ENCODE measurements at regions not wholly inside any gene's neighbourhood (a gene's known extent, or its start where the extent isn't known, plus 50 kb on each side); places are given as distances from the start of the nearest gene placed in this dataset.
"Not testable (repeated sequence)": the region's sequence is repeated elsewhere in the genome, so short reads cannot be mapped to it uniquely, and the experiment has no call there.

DNA sequence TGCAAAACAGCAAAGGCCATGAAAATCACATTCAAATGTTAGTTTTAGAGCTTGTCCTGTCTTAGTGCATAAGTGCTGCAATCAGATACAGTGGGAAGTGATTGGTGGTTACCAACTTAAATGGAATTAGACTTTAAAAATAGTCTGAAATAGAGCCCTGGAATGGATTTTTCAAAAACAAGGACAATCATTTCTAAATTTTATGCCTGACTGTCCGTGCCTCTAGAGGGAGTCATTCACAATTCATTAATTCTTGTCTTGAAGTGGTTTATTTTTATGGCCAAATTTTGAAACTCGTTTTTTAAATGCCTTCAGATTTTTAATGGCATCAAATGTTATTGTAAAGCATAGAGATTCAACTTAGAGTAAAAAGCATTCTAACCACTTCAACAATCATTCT lies 561.8 kb upstream of the DAB2 start:
- no peak for DNase-seq

DNA sequence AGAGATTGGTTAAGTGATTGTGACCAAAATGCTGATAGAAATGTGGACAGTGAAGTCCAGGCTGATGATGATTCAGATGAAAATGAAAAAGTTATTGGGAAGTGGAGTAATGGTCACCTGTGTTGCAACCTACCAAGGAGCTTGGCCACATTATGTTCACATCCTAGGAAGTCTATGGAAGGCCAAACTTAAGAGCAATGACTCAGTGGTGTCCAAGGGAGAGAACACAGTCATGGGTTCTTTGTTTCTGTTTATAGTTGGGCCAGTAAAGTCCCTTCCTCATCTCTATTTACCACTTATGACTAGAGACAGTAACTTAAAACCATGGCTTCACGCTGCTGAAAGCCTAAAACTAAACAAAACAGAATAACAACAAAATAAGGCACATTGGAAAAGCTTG lies 555.3 kb upstream of the DAB2 start:
- no peak for DNase-seq

DNA sequence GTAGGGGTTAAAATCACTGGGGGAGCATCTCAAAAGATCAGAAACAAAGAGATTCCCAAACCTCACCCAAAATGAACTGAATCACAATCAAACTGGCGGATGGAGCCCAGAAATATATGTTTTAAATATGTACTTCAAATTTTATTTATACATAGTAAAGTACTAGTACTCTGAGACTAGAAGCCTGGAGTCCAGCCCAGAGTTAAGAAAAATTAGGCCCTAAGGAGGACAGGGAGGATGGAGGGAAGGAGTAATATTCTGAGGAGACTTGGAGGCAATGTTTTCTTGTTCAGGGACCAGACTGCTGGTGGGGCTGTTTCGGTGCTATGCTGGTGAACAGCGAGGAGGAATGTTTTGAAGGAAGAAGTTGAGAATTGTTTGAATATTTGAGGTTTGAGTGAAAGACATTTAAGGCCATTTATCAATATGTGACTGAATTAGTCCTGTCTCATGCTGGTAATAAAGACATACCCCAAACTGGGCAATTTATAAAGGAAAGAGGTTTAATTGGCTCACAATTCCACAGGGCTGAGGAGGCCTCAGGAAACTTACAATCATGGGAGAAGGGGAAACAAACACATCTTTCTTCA lies 552.4 kb upstream of the DAB2 start:
- no peak for DNase-seq

DNA sequence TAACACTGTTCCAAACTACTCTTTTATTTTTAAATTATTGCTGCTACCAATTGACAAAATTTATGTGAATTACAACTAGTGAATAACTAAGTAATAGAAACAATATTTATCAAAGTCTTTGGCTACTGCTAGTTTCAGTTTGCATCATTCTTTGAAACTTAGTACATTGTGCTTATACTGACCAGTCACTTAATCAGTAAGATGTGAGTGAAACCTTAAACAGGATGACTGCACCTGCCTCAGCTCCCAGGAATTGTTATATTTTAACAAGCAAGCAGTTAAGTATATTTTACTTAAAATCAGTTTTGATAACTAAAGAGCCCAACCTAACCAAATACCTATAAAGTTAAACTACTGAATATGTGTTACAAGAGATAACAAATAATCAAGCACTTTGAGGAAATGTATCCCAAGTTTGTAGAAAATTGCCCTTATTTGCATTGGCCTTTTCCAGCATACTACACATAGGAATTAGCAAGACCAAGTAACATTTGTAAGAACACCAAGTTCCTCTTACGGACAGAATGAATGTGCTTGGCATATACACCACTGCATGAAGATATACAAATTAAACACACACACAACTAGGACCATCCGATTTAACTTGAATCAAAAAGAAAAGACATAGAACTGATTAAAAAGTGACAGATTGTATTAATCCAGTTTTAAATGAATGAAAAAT lies 545.5 kb upstream of the DAB2 start:
- no peak for DNase-seq

DNA sequence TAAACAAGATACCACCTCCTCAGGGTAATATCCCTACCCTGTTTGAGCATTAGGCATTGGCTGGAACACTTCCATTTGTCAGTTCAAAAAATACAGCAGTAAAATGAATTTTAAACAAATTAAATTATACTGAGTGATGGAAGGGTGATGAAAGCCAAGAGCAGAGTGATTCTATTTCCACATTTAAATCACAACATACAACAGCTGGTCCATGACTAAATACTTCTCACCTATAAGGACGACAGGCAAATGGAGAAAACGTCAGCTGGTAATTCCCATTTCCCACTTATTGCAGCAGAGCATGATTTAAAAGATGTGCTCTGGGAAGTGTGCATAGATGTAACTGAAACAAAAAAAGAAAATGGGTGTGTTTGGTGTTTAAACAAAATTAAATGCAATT lies 543.6 kb upstream of the DAB2 start:
- DNase-seq = no peak

DNA sequence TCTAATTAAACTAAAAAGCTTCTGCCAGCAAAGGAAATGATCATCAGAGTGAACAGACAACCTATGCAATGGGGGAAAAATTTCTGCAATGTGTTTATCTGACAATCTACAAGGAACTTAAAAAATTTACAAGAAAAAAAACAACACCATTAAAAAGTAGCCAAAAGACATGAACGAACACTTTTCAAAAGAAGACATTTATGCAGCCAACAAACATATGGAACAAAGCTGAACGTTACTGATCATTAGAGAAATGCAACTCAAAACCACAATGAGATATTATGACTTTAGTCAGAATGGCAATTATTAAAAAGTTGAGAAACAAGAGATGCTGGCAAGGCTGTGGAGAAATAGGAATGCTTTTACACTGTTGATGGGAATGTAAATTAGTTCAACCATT lies 530.4 kb upstream of the DAB2 start:
- DNase-seq = no peak

DNA sequence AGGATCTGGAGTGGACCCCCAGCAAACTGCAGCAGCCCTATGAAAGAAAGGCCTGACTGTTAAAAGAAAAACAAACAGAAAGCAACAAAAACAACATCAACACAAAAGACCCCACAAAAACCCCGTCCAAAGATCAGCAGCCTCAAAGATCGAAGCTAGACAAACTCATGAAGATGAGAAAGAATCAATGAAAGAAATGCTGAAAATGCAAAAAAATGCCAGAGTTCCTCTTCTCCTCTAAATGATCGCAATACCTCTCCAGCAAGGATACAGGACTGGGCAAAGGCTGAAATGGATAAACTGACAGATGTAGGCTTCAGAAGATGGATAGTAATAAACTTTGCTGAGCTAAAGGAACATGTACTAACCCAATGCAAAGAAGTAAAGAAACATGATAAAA lies 526.3 kb upstream of the DAB2 start:
- DNase-seq = no peak

DNA sequence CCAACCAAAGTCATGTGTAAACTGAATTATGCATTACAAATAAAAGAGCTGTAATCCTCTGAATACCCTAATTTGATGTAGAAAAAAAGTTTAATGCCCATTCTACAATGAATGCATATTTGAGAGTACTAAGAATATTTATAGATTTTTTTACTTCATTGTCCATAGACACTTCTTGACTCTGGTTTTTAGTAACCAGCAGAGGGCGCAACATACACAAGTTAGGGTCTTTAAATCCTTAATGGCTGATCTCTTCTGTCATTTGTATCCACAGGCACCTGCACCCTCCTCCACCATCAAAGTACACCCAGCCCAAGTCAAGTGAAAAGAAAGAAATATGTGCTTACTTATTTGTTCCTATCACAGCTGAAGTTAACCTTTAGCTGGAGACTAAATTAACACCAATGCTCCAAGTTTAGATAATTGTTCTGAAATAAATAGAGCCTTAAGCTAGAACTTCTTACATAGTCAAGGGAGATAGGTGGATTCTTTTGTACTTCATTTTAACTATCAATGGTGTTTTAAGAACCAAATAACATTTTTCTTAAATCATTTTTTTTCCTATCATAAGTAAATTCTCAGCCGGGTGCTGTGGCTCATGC lies 524.2 kb upstream of the DAB2 start:
- peak in 21 of 56 donors; percentile 2 to 67 (median 7) for DNase-seq

DNA sequence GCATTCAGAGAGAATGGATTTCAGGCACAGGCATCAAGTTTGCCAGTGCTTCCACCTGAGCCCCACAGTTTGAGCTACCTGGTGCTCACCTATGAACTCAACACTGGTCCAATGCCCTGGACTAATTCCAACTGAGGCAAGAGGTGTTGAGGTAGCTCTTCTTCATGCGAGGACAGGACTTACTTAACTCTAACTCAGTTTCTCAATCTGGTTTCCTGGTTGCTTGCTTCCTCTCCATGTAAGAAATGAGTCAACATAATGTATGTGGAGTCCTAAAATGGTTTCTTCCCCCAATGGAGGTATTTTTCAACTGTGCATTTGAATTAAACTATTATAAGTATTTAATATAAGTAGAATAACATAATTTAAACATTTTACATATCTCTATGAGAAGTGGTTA lies 523.6 kb upstream of the DAB2 start:
- no peak for DNase-seq

DNA sequence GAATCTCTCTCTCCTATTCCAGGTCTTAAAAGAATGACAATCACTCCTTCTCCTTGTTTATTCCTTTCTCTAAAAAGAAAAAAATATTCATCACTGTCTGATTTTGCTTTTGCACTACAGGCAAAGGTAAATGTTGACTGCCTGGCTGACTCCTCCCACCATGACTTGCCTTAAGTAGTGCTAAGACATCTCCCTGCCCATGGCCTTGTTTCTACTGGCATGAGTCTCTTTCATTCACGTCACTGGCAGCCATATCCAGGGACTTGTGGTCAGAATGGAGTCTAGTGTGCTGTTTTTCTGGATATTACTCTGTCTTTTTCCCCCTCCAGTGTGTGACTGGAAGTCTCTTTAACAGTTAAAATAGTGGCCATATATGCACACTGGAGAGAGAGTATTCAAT lies 522.9 kb upstream of the DAB2 start:
- DNase-seq = no peak

DNA sequence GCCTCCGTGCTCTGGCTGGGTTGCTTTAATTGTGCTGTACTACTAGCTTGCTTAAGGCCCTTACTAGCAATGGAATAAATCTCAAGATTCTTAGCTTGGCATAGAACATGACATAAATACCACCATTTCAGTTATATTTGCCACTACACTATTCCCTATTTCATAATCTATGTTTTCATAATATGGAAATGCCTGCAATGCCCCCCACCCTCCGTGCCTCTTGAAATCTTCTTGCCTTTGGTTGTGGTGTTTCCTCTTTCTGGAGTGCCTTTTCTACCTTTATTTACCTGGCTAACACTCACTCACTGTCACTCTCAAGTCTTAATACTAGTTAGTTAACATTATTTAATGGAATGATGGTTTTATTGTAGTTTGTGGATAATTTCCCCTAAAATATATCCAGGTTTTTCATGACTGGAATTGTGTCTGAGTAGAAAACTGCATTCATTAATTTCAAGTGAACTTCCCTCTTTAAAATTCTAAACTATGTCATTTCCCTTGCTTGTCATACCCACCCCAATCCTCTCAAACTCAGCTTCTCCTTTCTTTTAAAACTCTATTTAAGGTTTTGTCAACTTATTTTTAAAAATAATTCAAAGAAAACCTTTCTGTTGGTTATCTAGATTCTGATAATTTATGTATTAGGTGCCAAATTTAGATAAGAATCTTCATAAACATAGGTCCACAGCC lies 521.7 kb upstream of the DAB2 start:
- no peak for DNase-seq

DNA sequence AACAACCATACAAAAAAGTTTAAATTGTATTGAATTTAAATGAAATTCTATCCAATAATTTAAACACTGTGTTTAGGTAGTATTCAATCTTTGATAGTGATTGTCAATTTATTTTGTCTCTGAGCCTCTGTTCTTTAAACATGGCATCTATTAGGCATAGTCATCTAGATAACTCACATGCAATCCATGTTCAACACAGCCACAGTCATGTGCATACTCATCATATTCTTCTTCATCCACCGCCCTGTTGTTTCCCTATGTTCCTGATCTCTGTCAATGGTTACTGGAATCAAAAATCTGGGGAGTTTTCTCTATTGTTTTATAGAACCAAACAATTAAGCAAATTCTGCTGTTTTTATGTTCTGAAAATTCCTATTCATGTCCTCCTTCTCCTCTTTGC lies 521.1 kb upstream of the DAB2 start:
- no peak for DNase-seq

DNA sequence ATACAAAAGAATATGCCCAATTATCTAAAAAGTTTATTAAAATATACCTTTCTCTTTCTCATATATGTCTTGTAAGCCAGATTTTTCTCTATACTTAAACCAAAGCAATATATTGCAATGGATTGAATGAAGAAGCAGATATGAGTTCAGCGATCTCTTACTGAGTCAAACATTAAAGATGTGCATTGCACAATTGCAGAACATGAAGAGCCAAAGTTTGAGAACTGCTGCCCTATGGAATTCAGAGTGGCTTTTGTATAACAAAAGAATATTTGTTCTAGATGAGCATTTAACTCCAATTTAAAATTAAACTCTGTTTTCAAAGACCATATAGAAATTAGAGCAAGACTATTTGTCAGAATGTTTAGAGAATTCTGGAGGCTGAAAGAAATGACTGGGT lies 519.0 kb upstream of the DAB2 start:
- no peak for DNase-seq

DNA sequence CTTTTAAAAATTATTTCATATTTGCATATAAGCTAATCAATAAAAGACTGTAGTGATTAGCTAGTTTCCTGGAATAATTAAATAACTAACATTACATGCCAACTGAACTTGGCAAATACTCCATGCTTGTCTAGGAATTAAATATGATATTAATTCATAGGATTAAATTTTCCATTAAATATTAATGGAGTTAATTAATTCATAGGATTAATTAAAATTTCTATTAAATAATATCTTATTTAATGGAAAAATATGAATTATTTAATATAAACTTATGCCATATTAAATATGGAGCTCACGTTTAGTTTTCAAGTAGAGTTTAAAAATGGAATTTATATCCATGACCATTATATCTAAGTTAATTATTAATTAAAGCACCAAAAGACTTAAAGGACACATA lies 517.8 kb upstream of the DAB2 start:
- DNase-seq = no peak

DNA sequence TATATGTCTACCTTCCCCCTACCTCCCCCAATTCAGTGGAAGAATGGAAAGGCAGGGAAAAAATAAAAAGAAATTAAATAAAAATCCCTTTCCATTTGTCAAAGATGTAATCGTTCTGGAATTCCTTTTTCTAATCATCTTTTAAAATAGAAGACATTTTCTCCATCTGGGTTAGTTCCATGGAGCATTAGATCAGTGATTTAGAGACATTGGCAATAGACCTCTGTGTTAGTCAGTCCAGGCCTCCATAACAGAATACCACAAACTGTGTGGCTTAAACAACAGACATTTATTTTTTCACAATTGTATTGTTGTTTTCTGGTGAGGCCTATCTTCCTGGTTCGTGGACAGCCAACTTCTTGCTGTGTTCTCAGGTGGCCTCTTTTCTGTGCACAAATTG lies 516.6 kb upstream of the DAB2 start:
- DNase-seq = no peak

DNA sequence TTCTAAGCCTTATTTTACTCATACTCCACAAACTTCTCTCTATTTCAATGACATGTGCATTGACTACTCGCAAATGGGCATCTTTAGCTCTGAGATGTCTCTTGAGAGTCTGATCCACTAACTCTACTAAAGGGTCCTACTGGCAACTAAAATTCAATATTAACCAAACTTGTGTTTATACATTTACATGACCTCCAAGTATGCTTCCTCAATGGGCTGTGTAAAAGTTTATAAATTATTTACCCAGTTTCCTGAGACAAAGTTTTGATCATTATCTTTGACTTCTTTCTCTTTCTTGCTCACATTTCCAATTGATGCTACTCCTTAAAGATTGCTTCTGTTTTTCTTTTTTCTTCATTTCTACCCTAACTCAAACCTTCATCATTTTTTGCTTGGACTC lies 510.1 kb upstream of the DAB2 start:
- no peak for DNase-seq

DNA sequence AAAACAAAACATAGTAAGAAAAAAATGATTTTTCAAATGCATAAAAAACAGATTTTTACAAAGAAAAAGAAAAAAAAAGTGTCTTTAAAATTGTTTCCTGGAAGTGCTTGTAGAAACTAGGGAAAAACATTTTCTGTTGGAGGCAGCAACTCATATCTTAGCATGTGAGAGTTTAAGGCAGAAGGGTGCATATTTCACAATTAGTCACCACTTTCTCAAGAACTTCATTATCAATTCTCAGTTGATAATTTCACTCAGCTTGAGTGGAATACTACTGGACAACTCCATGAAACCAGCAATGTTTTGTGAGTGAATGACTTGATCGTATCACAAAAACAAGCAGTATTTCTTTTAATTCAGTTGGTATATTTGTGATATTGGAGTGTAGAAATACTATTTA lies 508.3 kb upstream of the DAB2 start:
- DNase-seq = no peak

DNA sequence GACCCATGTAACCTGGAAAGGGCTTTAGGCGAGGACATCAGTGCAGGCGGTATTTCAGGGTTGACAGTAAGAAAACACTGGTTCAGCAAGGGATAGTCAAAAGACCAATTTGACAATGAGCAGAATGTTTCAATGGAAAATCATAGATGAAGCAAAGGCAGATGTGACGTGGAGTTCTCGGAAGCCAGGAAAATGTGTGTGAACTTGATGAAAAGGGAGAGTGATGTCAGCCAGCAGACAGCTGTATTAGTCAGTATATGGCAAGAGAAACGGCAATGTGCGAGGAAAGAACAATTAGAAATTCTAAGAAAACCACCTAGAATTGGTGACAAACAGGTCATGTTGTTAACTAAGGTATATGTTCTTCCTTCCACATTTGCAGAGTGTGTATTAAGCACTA lies 503.9 kb upstream of the DAB2 start:
- DNase-seq = no peak

DNA sequence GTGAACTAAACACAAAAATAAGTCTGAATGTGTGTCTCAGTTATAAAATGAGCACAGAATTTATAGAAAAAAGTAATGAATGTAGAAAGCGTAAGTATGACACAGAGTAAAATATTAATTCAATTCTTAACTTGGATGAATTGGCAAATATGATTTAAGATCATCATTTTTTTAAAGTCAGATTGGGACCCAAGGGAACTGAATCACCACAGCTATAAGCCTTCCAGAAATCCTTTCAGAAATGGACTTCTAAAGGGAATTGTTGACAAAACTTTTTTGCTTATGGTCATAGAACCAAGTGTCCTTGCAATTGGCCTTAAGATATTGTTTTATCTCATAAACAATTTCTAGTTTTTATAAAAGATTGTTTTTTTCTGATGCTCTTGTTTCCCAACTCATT lies 495.1 kb upstream of the DAB2 start:
- DNase-seq = no peak

DNA sequence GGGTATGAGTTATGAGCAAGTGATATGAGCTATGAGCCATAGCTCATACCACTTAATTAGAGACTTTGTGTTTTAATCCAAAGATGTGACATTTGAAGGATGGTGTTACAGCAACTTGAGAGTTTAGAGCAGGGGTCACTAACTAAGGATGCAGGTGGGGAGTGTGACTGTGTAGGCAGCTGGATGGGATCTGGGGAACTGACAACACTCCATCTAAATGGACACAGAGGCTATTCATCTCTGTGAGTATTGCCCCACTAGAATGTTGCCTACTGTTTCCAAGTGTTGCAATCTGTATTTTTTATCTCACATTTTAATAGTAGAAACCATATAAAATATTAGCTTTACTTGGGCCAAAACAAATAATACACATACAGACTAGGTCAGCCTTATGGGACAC lies 488.1 kb upstream of the DAB2 start:
- DNase-seq = no peak

DNA sequence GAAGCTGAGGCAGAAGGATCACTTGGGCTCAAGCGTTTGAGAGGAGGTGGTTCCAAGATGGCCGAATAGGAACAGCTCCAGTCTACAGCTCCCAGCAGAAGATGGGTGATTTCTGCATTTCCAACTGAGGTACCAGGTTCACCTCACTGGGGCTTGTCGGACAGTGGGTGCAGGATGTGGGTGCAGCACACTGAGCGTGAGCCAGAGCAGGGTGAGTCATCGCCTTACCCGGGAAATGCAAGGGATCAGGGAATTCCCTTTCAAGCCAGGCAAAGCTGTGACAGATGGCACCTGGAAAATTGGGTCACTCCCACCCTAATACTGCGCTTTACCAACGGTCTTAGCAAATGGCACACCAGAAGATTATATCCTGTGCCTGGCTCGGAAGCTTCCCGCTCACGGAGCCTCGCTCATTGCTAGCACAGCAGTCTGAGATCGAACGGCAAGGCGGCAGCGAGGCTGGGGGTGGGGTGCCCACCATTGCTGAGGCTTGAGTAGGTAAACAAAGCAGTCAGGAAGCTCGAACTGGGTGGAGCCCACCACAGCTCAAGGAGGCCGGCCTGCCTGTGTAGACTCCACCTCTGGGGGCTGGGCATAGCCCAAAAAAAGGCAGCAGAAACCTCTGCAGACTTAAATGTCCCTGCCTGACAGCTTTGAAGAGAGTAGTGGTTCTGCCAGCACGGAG lies 482.6 kb upstream of the DAB2 start:
- DNase-seq = not testable (repeated sequence)

DNA sequence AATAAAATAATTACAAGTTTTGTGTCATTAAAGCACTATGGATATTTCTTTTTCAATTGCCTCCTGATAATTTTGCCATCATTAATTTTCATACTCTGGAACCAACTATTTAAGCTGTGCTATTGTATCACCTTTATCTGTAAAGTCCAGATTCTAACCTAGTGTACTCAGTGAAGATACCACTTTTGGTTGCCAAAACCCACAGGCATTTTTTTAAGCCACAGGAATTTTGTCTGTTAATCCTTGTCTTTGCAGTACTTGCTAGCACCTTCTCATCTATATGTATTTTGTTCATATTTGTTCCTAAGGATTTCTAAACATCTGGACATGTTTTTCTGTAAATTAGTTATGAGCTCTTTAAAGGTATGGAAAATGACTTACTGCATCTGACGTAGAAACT lies 481.4 kb upstream of the DAB2 start:
- no peak for DNase-seq

Measured in amygdala (tissue), 56 donors.